SK-N-SH treated with all-trans-retinoic acid at 6 μM for 48 hours (cell line): ENCODE measurements at regions not wholly inside any gene's neighbourhood (a gene's known extent, or its start where the extent isn't known, plus 50 kb on each side); places are given as distances from the start of the nearest gene placed in this dataset.
A peak's percentile ranks its signal among the peaks of the same experiment; 100 is the strongest.

Source experiments
- ATAC-seq: fragments of 200-7000 bp; cut with Tn5 transposase; 3 replicates; pipeline ENCODE4 v1.9.1; 2020; ENCODE audit warnings: mild to moderate bottlenecking, moderate library complexity
- ARNTL ChIP-seq: fragments of 450-650 bp; formaldehyde crosslinking; IDR thresholded peaks from 2 replicates; pipeline ENCODE4 v1.5.0; 2020; ENCODE audit warnings: low read depth, mild to moderate bottlenecking, moderate library complexity, borderline replicate concordance
- BACH2 ChIP-seq: fragments of 250-450 bp; sonication (Bioruptor Pico); IDR thresholded peaks from 2 replicates; pipeline ENCODE4 v1.9.0; 2021; ENCODE audit warnings: mild to moderate bottlenecking, borderline replicate concordance
- CREB5 ChIP-seq: fragments of 250-450 bp; sonication (Bioruptor Pico); IDR thresholded peaks from 2 replicates; pipeline ENCODE4 v1.5.1; 2020; ENCODE audit warnings: low read depth, mild to moderate bottlenecking, moderate library complexity
- CSDC2 ChIP-seq: fragments of 250-450 bp; sonication (Bioruptor Pico); IDR thresholded peaks from 2 replicates; pipeline ENCODE4 v1.5.0; 2020; ENCODE audit warnings: mild to moderate bottlenecking, moderate library complexity
- CSRNP3 ChIP-seq: fragments of 250-450 bp; sonication (Bioruptor Pico); IDR thresholded peaks from 2 replicates; pipeline ENCODE4 v1.5.1; 2021; ENCODE audit warnings: mild to moderate bottlenecking, moderate library complexity
- ESRRG ChIP-seq: fragments of 250-450 bp; sonication (Bioruptor Pico); IDR thresholded peaks from 2 replicates; pipeline ENCODE4 v1.6.1; 2021; ENCODE audit warnings: mild to moderate bottlenecking
- GLIS3 ChIP-seq: fragments of 250-450 bp; sonication (Bioruptor Pico); IDR thresholded peaks from 2 replicates; pipeline ENCODE4 v1.5.0; 2020; ENCODE audit warnings: mild to moderate bottlenecking, moderate library complexity
- ISL1 ChIP-seq: fragments of 250-450 bp; sonication (Bioruptor Pico); IDR thresholded peaks from 2 replicates; pipeline ENCODE4 v2.1.2; 2022; ENCODE audit warnings: mild to moderate bottlenecking, moderate library complexity
- OSR1 ChIP-seq: fragments of 250-450 bp; sonication (Bioruptor Pico); IDR thresholded peaks from 2 replicates; pipeline ENCODE4 v1.8.0; 2022; ENCODE audit warnings: moderate library complexity, mild to moderate bottlenecking, inconsistent platforms
- PATZ1 ChIP-seq: fragments of 250-450 bp; sonication (Bioruptor Pico); IDR thresholded peaks from 2 replicates; pipeline ENCODE4 v1.8.0; 2020; ENCODE audit warnings: mild to moderate bottlenecking, moderate library complexity, borderline replicate concordance
- POU6F1 ChIP-seq: fragments of 250-450 bp; sonication (Bioruptor Pico); IDR thresholded peaks from 2 replicates; pipeline ENCODE4 v1.8.0; 2021; ENCODE audit warnings: low read depth, mild to moderate bottlenecking, moderate library complexity, borderline replicate concordance
- RARB ChIP-seq: fragments of 250-450 bp; sonication (Bioruptor Pico); IDR thresholded peaks from 2 replicates; pipeline ENCODE4 v1.8.0; 2021; ENCODE audit warnings: mild to moderate bottlenecking, moderate library complexity
- SNAI2 ChIP-seq: fragments of 250-450 bp; sonication (Bioruptor Pico); IDR thresholded peaks from 2 replicates; pipeline ENCODE4 v1.5.0; 2020; ENCODE audit warnings: mild to moderate bottlenecking, moderate library complexity
- TOX ChIP-seq: fragments of 250-450 bp; sonication (Bioruptor Pico); IDR thresholded peaks from 2 replicates; pipeline ENCODE4 v1.8.0; 2021; ENCODE audit warnings: mild to moderate bottlenecking, moderate library complexity, borderline replicate concordance
- TSHZ2 ChIP-seq: fragments of 250-450 bp; sonication (Bioruptor Pico); IDR thresholded peaks from 2 replicates; pipeline ENCODE4 v1.5.0; 2020; ENCODE audit warnings: mild to moderate bottlenecking, moderate library complexity
- ZC3H10 ChIP-seq: fragments of 250-450 bp; sonication (Bioruptor Pico); IDR thresholded peaks from 2 replicates; pipeline ENCODE4 v1.5.1; 2021; ENCODE audit warnings: mild to moderate bottlenecking, moderate library complexity
- ZFP3 ChIP-seq: fragments of 250-450 bp; sonication (Bioruptor Pico); IDR thresholded peaks from 2 replicates; pipeline ENCODE4 v1.5.0; 2020; ENCODE audit warnings: mild to moderate bottlenecking, moderate library complexity
- ZFP30 ChIP-seq: fragments of 450-650 bp; formaldehyde crosslinking; IDR thresholded peaks from 2 replicates; pipeline ENCODE4 v1.5.0; 2022; ENCODE audit warnings: mild to moderate bottlenecking, moderate library complexity
- ZNF565 ChIP-seq: fragments of 450-650 bp; formaldehyde crosslinking; conservative IDR thresholded peaks from 2 replicates; pipeline ENCODE4 v1.5.0; 2020; ENCODE audit warnings: low read depth, mild to moderate bottlenecking, moderate library complexity
- ZNF8 ChIP-seq: fragments of 450-650 bp; formaldehyde crosslinking; IDR thresholded peaks from 2 replicates; pipeline ENCODE4 v1.5.0; 2020; ENCODE audit warnings: mild to moderate bottlenecking, moderate library complexity

- no peak for ATAC-seq
- TF ChIP-seq GLIS3 (CRISPR knock-in tag): no peak
- no peak for TF ChIP-seq ZFP3
- TF ChIP-seq TOX (CRISPR knock-in tag): no peak
- TF ChIP-seq BACH2 (CRISPR knock-in tag): no peak
- TF ChIP-seq OSR1 (CRISPR knock-in tag): no peak
- TF ChIP-seq ISL1: no peak
- no peak for TF ChIP-seq SNAI2 (CRISPR knock-in tag)
- TF ChIP-seq CSDC2 (CRISPR knock-in tag): no peak
- TF ChIP-seq ZFP30 (CRISPR knock-in tag): no peak
- no peak for TF ChIP-seq ZC3H10
- no peak for TF ChIP-seq POU6F1 (CRISPR knock-in tag)
- TF ChIP-seq ZNF565 (CRISPR knock-in tag): no peak
- TF ChIP-seq PATZ1 (CRISPR knock-in tag): no peak
- no peak for TF ChIP-seq RARB (CRISPR knock-in tag)
- TF ChIP-seq CREB5 (CRISPR knock-in tag): no peak
- no peak for TF ChIP-seq ZNF8 (CRISPR knock-in tag)
- TF ChIP-seq CSRNP3 (CRISPR knock-in tag): no peak
- TF ChIP-seq TSHZ2 (CRISPR knock-in tag): no peak
- TF ChIP-seq, all 23 proteins: peak for 0
Observed at GRCh38 chr9:108185613-108186012, 670.2 kb downstream of the ACTL7B start.

- peak; percentile 61 for ATAC-seq
- no peak for TF ChIP-seq ZC3H10
- no peak for TF ChIP-seq ESRRG (CRISPR knock-in tag)
- no peak for TF ChIP-seq SNAI2 (CRISPR knock-in tag)
- no peak for TF ChIP-seq ZNF565 (CRISPR knock-in tag)
- TF ChIP-seq RARB (CRISPR knock-in tag): no peak
- TF ChIP-seq CREB5 (CRISPR knock-in tag): no peak
- TF ChIP-seq ZNF8 (CRISPR knock-in tag): no peak
- TF ChIP-seq CSDC2 (CRISPR knock-in tag): no peak
- TF ChIP-seq ISL1: no peak
- no peak for TF ChIP-seq ZFP30 (CRISPR knock-in tag)
- TF ChIP-seq TOX (CRISPR knock-in tag): no peak
- TF ChIP-seq ARNTL (CRISPR knock-in tag): no peak
- TF ChIP-seq PATZ1 (CRISPR knock-in tag): no peak
- TF ChIP-seq GLIS3 (CRISPR knock-in tag): no peak
- TF ChIP-seq, all 23 proteins: peak for 0
Observed at GRCh38 chr9:108184941-108185340, 670.8 kb downstream of the ACTL7B start.
